ENCODE measurements at regions not wholly inside any gene's neighbourhood (a gene's known extent, or its start where the extent isn't known, plus 50 kb on each side); places are given as distances from the start of the nearest gene placed in this dataset.
"Not testable (repeated sequence)": the region's sequence is repeated elsewhere in the genome, so short reads cannot be mapped to it uniquely, and the experiment has no call there.

DNA sequence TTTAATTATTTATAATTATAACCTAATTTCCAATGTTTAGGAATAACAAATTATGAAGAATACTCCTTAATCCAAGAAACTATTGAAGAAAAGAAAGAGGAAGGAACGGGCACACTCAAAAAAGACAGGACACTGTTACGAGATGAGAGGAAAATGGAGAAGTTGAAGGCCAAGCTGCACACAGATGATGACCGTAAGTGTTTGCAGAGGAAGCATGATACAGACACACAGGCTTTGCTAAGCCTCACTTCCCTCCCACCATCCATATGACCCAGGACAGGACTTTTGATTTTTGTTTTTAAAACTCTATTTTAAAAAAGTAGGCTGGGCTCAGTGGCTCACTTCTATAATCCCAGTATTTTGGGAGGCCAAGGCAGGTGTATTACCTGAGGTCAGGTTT is 389.4 kb upstream of the TPM1 start:
- DNase-seq = no peak

DNA sequence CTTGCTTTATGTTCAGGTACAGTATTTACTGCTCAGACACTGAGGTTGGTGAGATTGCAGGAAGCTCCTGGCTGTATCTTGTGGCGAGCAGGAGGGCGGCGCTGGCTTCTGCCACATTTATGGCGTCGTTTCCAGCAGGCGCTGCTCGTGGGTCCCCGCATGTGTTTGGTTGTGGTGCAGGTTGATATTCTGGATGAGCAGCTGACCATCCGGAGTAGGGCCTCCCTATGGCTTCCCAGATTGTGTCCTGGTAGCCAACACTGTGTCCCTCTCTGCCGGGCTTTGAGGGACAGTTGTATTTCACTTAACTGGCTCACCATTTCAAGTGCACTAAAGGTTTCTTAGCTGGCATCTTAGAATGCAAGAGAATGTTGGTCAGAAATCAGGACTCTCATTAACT is 386.5 kb upstream of the TPM1 start:
- no peak for DNase-seq

DNA sequence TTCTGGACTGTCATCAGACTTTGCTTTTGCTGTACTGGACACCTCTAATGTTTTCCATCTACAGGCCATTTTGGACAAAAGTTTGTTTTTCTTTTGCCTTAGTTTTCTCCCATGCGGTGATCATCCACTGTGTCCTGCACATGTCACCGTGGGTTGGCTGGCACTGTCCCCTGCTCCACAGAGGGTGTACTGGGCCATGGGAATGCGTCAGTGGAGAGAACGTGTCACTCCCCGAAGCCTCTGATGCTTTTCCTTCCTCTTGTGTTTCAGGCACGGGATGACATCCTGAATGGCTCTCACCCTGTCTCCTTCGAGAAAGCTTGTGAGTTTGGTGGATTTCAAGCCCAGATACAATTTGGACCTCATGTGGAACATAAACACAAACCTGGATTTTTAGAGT is 385.0 kb upstream of the TPM1 start:
- DNase-seq = not testable (repeated sequence)

GRCh38 chr15:62658498-62658897 is 384.0 kb upstream of the TPM1 start:
- no peak for DNase-seq

- DNase-seq = no peak
Measured at GRCh38 chr15:62663547-62663946, 379.0 kb upstream of the TPM1 start.

DNA sequence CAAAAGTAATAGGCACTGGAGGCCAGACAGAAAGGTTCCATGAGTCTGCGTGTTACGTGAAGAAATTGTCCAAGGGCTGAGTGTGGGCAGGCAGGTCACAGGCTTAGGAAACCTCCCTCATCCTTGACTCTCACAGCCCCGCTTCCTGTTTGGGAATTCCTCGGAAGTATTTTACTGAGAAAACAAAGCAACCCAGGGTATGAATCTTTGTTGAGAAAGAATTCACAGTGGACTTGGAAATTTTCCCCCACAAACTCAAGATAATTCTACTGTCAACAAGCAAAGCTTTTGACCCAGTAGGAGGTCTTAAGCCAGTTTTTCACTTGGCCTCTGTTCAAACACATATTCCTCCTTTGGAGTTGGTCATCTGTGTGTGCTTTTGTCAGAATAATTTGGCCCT is 377.1 kb upstream of the TPM1 start:
- DNase-seq = no peak

DNA sequence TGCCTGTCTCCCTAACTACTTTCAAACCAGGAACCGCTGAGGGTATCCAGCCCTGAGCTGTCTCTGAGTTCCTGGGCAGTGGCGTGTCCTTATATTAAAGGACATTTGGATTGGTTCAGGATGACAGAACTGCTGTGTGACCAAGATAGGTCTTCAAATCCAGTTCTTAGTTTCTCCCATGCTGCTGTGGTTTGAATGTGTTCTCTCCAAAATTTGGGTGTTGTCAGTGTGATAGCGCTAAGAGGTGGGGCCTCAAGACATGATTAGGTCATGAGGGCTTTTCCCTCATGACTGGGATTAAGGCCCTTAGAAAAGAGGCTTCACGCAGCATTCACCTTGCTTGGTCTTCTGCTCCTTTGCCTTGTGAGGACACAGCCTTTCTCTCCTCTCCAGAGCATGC is 376.5 kb upstream of the TPM1 start:
- no peak for DNase-seq

DNA sequence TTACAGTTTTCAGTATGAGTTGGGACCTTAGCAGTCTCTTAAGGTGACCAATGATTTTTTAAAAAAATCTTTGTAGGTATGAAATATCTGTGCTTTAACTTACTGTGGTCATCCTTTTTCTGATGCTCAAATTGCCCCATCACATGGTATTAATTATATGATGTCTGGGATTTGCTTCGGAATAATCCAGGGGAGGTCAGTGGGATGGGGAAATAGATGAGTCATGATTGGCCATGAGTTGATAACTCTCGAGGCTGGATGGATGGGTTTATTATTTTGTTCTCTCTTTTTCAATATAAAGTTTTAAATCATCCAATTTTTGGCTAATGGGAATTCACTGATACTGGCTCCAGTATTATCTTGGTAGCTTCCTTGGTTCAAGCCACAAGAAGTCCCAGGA is 370.3 kb upstream of the TPM1 start:
- DNase-seq = no peak

- DNase-seq = no peak
Measured at GRCh38 chr15:62676891-62677290, 365.7 kb upstream of the TPM1 start.

GRCh38 chr15:62681939-62682896 is 360.3 kb upstream of the TPM1 start:
- no peak for DNase-seq

DNA sequence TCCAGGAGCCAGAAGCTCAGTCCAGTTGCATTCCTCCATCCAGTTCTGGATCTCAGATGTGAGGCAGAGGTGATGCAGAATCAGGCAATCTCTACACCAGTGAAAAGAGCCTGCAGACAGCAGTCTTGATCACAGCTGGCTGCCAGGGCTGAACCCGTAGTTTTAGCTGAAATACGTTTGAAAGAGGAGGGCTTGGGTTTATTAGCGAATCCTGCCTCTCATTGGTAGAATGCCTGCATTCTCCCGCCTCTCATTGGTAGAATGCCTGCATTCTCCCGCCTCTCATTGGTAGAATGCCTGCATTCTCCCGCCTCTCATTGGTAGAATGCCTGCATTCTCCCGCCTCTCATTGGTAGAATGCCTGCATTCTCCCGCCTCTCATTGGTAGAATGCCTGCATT is 359.4 kb upstream of the TPM1 start:
- DNase-seq = not testable (repeated sequence)

DNA sequence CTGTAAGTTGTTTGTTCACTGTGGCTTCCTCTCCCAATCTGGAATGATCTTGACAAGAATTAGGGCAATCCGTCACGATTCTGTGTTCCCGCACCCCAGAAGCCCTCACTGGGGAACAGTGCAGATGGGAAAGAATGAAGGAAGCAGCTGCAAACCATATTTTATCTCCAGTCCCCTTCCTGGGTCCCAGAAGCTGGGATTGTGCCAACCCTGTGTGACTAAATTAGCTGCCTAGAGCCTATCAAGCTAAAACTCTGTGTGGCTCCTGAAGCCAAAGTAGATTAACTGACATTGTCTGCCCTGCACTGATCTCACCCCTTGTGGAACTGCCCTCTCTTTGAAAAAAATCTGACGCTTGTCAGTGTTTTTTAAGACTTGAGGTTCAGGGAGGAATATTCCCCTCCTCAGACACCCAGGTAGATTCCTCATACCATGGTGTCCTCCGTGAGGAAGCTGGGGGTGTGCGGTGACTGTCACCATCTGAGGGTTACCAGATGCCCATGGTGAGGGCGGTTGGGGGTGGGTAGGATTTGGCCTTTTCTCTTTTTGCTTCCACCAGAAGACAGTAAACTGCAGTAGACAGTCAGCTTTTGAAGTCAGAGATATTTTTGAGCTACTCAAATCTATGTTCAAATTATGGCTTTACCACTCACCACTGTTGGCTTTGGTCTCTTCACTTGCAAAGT is 358.3 kb upstream of the TPM1 start:
- DNase-seq = no peak

- no peak for DNase-seq
Measured at GRCh38 chr15:62691008-62691407, 351.5 kb upstream of the TPM1 start.

DNA sequence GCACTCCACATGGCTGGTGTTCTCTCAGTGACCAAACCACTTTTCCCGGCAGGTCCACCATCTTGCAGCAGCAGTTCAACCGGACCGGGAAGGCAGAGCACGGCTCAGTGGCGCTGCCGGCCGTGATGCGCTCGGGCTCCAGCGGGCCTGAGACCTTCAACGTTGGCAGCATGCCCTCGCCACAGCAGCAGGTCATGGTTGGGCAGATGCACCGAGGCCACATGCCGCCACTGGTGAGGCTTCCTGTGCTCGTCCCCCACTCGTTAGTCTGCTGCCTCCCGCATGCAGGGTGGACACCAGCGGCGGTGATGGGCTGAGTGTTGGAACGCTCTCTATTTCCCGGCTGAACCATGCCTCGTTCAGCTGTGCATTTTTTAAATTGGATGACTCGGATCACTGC is 344.9 kb upstream of the TPM1 start:
- DNase-seq = no peak

DNA sequence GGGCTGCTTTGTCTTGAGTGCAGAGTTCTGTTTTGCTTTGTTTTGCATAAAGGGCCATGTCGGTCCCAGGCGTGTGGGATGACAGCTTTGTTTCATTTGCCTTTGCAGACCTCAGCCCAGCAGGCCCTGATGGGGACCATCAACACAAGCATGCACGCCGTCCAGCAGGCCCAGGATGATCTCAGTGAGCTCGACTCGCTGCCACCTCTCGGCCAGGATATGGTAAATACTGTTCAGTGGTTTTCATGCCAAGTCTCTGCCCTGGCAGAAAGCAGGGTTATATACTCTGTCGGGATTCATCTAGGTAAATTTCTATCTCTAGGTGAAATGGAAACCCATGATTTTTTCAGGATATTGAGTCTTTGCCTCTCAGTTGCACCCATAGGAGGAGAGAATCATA is 343.9 kb upstream of the TPM1 start:
- no peak for DNase-seq

GRCh38 chr15:62706317-62706716 is 336.2 kb upstream of the TPM1 start:
- DNase-seq = no peak

DNA sequence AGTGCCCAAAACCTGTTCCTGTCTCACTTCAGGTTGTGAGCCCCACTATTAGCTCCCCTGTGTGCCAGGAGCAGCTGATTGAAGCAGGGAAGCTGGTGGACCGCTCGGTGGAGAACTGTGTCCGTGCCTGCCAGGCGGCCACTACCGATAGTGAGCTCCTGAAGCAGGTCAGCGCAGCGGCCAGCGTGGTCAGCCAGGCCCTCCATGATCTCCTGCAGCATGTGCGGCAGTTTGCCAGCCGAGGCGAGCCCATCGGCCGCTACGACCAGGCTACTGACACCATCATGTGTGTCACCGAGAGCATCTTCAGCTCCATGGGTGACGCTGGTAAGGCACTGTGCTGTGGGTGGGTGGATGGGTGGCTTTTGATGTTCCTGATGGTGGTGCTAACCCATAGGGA is 334.1 kb upstream of the TPM1 start:
- no peak for DNase-seq

DNA sequence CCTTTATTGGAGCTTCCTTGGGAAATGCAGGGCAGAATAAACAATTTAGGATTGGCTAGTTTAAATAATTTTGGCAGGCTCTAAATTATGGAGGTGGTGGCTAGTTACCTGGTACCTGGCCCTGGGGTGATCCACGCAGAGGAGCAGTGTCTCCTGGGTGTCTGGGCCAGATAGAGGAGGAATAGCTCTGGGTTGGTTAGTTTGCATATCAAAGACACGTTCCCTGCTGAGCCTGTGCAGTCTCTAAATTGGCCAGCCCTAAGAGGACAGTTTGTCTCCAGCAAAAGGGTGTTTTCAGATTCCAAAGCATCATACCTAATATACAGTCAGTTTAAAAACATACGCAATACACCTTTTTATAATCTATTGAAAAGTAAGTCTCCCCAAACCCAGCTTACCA is 333.3 kb upstream of the TPM1 start:
- no peak for DNase-seq

DNA sequence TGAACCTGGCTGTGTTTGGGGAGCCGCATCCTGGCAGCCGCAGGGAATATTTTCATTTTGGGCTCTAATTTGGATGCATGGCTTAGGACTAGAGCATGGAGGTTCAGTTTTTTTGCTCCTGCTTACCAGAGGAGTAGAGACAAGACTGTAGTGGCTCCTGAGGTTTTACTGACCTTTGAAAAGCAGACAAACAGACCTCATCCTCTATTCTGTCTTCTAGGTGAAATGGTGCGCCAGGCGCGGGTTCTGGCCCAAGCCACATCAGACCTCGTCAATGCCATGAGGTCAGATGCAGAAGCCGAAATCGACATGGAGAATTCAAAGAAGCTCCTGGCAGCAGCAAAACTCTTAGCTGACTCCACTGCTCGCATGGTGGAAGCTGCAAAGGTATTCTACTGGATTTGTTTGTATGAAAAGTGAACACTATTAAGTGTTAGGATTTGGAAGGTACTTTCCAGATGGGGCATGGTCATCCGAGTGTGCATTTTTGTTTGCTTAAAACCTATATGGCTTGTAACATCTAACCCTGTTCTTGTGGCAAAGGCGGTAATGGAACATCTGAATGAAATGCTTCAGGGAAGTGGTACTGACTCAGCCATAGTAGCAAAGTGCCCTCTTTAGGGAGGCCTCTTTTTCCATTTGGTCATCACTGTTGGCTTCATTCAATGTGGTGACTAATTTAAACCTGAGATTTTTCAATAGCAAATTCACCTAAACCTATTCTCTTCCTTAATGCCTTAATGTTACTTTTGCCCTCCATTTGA is 330.7 kb upstream of the TPM1 start:
- no peak for DNase-seq

DNA sequence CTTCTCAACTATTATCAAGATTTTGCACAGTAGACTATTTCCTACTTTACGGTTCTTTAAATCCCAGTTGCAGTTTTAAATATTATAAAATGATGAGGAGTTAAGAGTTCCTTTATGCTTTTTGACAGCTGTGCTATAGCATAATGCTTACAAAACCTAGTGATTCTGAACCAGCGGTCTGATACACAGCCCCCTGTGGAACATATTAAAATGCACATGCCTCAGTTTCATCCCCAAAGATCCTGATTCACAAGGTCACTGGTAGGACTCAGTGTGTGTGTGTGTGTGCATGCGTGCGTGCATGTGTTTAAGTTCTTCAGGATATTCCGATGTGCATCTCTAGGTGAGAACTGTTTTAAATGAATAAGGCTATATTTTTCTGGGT is 330.1 kb upstream of the TPM1 start:
- DNase-seq = no peak

GRCh38 chr15:62715946-62716345 is 326.6 kb upstream of the TPM1 start:
- DNase-seq = no peak

DNA sequence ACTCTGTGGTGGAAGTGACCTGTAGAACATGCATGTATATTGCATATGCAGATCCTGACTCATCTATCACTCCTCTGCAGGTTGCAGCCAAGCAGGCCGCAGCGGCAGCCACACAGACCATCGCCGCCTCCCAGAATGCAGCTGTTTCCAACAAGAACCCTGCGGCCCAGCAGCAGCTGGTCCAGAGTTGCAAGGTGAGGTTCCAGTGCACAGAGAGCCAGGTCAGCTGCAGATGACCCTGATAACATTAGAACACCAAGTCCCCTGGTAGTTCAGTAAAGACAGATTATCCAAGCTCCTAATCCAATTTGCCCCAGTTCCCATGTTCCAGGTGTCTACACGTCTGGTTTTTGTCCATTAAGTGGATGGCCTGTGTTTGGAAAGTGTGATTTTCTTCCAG is 325.1 kb upstream of the TPM1 start:
- DNase-seq = no peak

DNA sequence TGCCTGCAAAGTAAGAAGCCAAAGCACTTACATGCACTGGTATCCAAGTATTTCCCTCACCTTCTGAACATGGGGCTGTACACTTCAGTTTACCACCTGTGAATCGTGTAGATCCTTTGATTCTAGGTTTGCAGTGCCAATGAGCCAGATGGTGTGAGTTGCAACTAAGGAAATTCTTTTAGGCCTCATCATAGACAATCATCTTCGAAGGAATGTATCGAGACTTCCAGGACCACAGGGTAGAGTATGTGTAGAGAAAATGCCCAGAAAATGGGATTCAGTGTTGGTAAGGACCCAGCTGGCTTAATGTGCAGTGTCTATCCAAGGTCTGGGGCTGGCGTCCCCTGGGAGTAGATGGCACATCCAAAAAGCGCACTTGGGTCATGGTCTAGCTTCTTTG is 323.2 kb upstream of the TPM1 start:
- DNase-seq = no peak

- no peak for DNase-seq
Measured at GRCh38 chr15:62722237-62722636, 320.3 kb upstream of the TPM1 start.

Measured in activated naive CD4-positive, alpha-beta T cell treated with anti-CD3 and anti-CD28 coated beads, Interleukin-2, amount 50 U/mL, for 16 hours (primary cell).